Activated T-cell treated with anti-CD3 and anti-CD28 coated beads, Interleukin-2, amount 50 U/mL, for 72 hours (primary cell): ENCODE measurements at regions not wholly inside any gene's neighbourhood (a gene's known extent, or its start where the extent isn't known, plus 50 kb on each side); places are given as distances from the start of the nearest gene placed in this dataset.

Source experiments
- ATAC-seq, 2 donors: fragments of 150-1000 bp; cut with Tn5 transposase; replicated peaks in 1 of 2; 2 replicates each; pipeline ENCODE4 v1.10.0; 2021; ENCODE audit warnings: moderate library complexity in 2 of 2, mild to moderate bottlenecking in 1 of 2
- DNase-seq, 2 donors: peaks; one replicate each; pipeline ENCODE4 v3.0.0; 2021 to 2022; ENCODE audit warnings: mixed read lengths in 1 of 2
- H3K27ac Mint-ChIP-seq: one replicate; pipeline ENCODE4 v1.8.0; 2022; ENCODE audit warnings: mild to moderate bottlenecking, moderate library complexity, mixed read lengths
- H3K27me3 Mint-ChIP-seq: one replicate; pipeline ENCODE4 v1.8.0; 2022; ENCODE audit warnings: low read depth, mixed read lengths
- H3K36me3 Mint-ChIP-seq, 2 donors: one replicate each; pipeline ENCODE4 v1.8.0; 2022; ENCODE audit warnings: mixed read lengths in 2 of 2, mild to moderate bottlenecking in 1 of 2; ENCODE audit not compliant: insufficient read depth in 2 of 2
- H3K4me1 Mint-ChIP-seq: one replicate; pipeline ENCODE4 v1.8.0; 2022; ENCODE audit warnings: low read depth, mixed read lengths
- H3K4me3 Mint-ChIP-seq, 2 donors: one replicate each; pipeline ENCODE4 v1.8.0; 2022; ENCODE audit warnings: mild to moderate bottlenecking in 2 of 2, mixed read lengths in 2 of 2, moderate library complexity in 2 of 2
- H3K9me3 Mint-ChIP-seq, 2 donors: one replicate each; pipeline ENCODE4 v1.8.0; 2022; ENCODE audit warnings: mixed read lengths in 2 of 2

- Mint-ChIP-seq H3K27ac (no peak overlapping the region), H3K9me3 (peaks cover 6 to 10% of the 10 kb centered on the region in 2 donors), H3K27me3 (no peaks in the 10 kb centered on the region), H3K36me3 (no peaks in the 10 kb centered on the region), H3K4me1 (no peaks in the 10 kb centered on the region), H3K4me3 (no peak overlapping the region)
- no peak for DNase-seq
- no peak for ATAC-seq
These were observed 377.7 kb downstream of the PRR16 start for GRCh38 chr5:120841830-120842229.

- H3K4me3 Mint-ChIP-seq = no peak overlapping the region
- H3K4me1 Mint-ChIP-seq = no peaks in the 10 kb centered on the region
- H3K36me3 Mint-ChIP-seq = no peaks in the 10 kb centered on the region
- H3K27ac Mint-ChIP-seq = no peak overlapping the region
- DNase-seq (no peak), ATAC-seq (no peak)
- peaks cover 9 to 13% of the 10 kb centered on the region in 2 donors for H3K9me3 Mint-ChIP-seq
- no peaks in the 10 kb centered on the region for H3K27me3 Mint-ChIP-seq
These were observed 379.4 kb downstream of the PRR16 start for GRCh38 chr5:120843390-120843980.

- Mint-ChIP-seq H3K4me1 (no peaks in the 10 kb centered on the region), H3K4me3 (no peak overlapping the region), H3K36me3 (no peaks in the 10 kb centered on the region), H3K9me3 (peaks cover 11 to 12% of the 10 kb centered on the region in 2 donors), H3K27me3 (no peaks in the 10 kb centered on the region), H3K27ac (no peak overlapping the region)
- ATAC-seq = no peak
- DNase-seq = no peak
These were observed 384.8 kb downstream of the PRR16 start for GRCh38 chr5:120848883-120849282.

GRCh38 chr5:120852222-120852860, 388.2 kb downstream of the PRR16 start:
- Mint-ChIP-seq H3K9me3 (peaks cover 9 to 12% of the 10 kb centered on the region in 2 donors), H3K4me3 (no peak overlapping the region), H3K27ac (no peak overlapping the region), H3K36me3 (no peaks in the 10 kb centered on the region), H3K4me1 (no peaks in the 10 kb centered on the region), H3K27me3 (no peaks in the 10 kb centered on the region)
- ATAC-seq = no peak
- no peak for DNase-seq

GRCh38 chr5:120866997-120867396, 402.9 kb downstream of the PRR16 start:
- no peak overlapping the region for H3K4me3 Mint-ChIP-seq
- no peak overlapping the region for H3K27ac Mint-ChIP-seq

GRCh38 chr5:120869831-120870230, 405.7 kb downstream of the PRR16 start:
- Mint-ChIP-seq H3K9me3 (peaks cover 3 to 4% of the 10 kb centered on the region in 2 donors), H3K27ac (no peak overlapping the region), H3K4me3 (no peak overlapping the region), H3K4me1 (no peaks in the 10 kb centered on the region), H3K27me3 (no peaks in the 10 kb centered on the region), H3K36me3 (no peaks in the 10 kb centered on the region)
- DNase-seq = no peak
- ATAC-seq = no peak

More at GRCh38 chr5:120866997-120867396, 402.9 kb downstream of the PRR16 start:
- Mint-ChIP-seq H3K27me3 (no peaks in the 10 kb centered on the region), H3K9me3 (peaks cover 3% of the 10 kb centered on the region in 2 donors), H3K36me3 (peaks cover 0 to 1% of the 10 kb centered on the region in 2 donors), H3K4me1 (no peaks in the 10 kb centered on the region)
- no peak for DNase-seq
- no peak for ATAC-seq

GRCh38 chr5:120872297-120872696, 408.2 kb downstream of the PRR16 start:
- Mint-ChIP-seq H3K27me3 (no peaks in the 10 kb centered on the region), H3K4me3 (no peak overlapping the region), H3K27ac (no peak overlapping the region), H3K4me1 (no peaks in the 10 kb centered on the region), H3K36me3 (no peaks in the 10 kb centered on the region), H3K9me3 (peaks cover 3 to 4% of the 10 kb centered on the region in 2 donors)
- ATAC-seq = no peak
- DNase-seq = no peak

- Mint-ChIP-seq H3K4me3 (no peak overlapping the region), H3K4me1 (no peaks in the 10 kb centered on the region), H3K9me3 (peaks cover 0 to 4% of the 10 kb centered on the region in 2 donors), H3K27me3 (no peaks in the 10 kb centered on the region), H3K27ac (no peak overlapping the region), H3K36me3 (no peaks in the 10 kb centered on the region)
- DNase-seq = no peak
- no peak for ATAC-seq
These were observed 409.0 kb downstream of the PRR16 start for GRCh38 chr5:120873083-120873482.

GRCh38 chr5:120874081-120874862, 410.2 kb downstream of the PRR16 start:
- no peaks in the 10 kb centered on the region for H3K27me3 Mint-ChIP-seq
- ATAC-seq = no peak
- no peaks in the 10 kb centered on the region for H3K4me1 Mint-ChIP-seq

GRCh38 chr5:120882038-120882775, 418.1 kb downstream of the PRR16 start:
- Mint-ChIP-seq H3K27ac (no peak overlapping the region), H3K27me3 (no peaks in the 10 kb centered on the region), H3K36me3 (no peaks in the 10 kb centered on the region), H3K9me3 (peaks cover 0 to 1% of the 10 kb centered on the region in 2 donors), H3K4me3 (no peak overlapping the region), H3K4me1 (no peaks in the 10 kb centered on the region)
- DNase-seq (no peak), ATAC-seq (no peak)

More at GRCh38 chr5:120874081-120874862, 410.2 kb downstream of the PRR16 start:
- Mint-ChIP-seq H3K9me3 (peaks cover 0 to 4% of the 10 kb centered on the region in 2 donors), H3K27ac (no peak overlapping the region), H3K36me3 (no peaks in the 10 kb centered on the region), H3K4me3 (no peak overlapping the region)
- no peak for DNase-seq

- Mint-ChIP-seq H3K4me1 (no peaks in the 10 kb centered on the region), H3K27me3 (no peaks in the 10 kb centered on the region), H3K4me3 (no peak overlapping the region), H3K27ac (no peak overlapping the region), H3K36me3 (no peaks in the 10 kb centered on the region), H3K9me3 (peaks cover 0 to 4% of the 10 kb centered on the region in 2 donors)
- ATAC-seq (no peak), DNase-seq (no peak)
These were observed 422.3 kb downstream of the PRR16 start for GRCh38 chr5:120886351-120886860.

GRCh38 chr5:120895660-120896059, 431.6 kb downstream of the PRR16 start:
- Mint-ChIP-seq H3K36me3 (no peaks in the 10 kb centered on the region), H3K4me1 (no peaks in the 10 kb centered on the region), H3K4me3 (no peak overlapping the region), H3K27ac (no peak overlapping the region), H3K27me3 (no peaks in the 10 kb centered on the region), H3K9me3 (peaks cover 2 to 4% of the 10 kb centered on the region in 2 donors)
- ATAC-seq (no peak), DNase-seq (no peak)

GRCh38 chr5:120901199-120901598, 437.1 kb downstream of the PRR16 start:
- H3K4me3 Mint-ChIP-seq = no peak overlapping the region
- H3K4me1 Mint-ChIP-seq = no peaks in the 10 kb centered on the region
- H3K36me3 Mint-ChIP-seq = no peaks in the 10 kb centered on the region
- no peaks in the 10 kb centered on the region for H3K27me3 Mint-ChIP-seq
- H3K27ac Mint-ChIP-seq = no peak overlapping the region
- no peak for ATAC-seq
- H3K9me3 Mint-ChIP-seq = peaks cover 3 to 4% of the 10 kb centered on the region in 2 donors
- no peak for DNase-seq
